ENCODE measurements at regions not wholly inside any gene's neighbourhood (a gene's known extent, or its start where the extent isn't known, plus 50 kb on each side); places are given as distances from the start of the nearest gene placed in this dataset.

DNA sequence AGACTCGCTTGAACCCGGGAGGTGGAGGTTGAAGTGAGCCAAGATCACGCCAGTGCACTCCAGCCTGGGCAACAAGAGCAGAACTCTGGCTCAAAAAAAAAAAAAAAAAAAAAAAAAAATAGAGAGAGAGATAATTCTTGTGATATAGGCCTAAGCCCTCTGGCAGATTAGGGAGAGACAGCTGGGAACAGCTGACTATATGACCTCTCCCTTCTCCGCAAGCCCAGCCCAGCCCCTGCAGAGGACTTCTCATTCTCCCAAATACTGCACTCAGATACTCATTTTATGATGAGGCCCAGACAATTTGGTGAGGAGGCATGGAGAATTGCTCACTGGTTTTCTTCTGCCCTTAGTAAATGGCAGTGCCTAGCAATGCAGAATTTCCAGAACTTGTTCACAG is 262.0 kb downstream of the HAUS1 start:
- H3K79me2 ChIP-seq (ENCODE audit: insufficient read depth, low read length), result no peaks in the 10 kb centered on the region
- H3K9me3 ChIP-seq (ENCODE audit: insufficient read depth, low read length, severe bottlenecking), result no peaks in the 10 kb centered on the region
- TF ChIP-seq EZH2 (IDR thresholded peaks at IDR 0.05; ENCODE audit: borderline replicate concordance, low read depth, low read length, severe bottlenecking), result no peak
- TF ChIP-seq, protein P1, sequence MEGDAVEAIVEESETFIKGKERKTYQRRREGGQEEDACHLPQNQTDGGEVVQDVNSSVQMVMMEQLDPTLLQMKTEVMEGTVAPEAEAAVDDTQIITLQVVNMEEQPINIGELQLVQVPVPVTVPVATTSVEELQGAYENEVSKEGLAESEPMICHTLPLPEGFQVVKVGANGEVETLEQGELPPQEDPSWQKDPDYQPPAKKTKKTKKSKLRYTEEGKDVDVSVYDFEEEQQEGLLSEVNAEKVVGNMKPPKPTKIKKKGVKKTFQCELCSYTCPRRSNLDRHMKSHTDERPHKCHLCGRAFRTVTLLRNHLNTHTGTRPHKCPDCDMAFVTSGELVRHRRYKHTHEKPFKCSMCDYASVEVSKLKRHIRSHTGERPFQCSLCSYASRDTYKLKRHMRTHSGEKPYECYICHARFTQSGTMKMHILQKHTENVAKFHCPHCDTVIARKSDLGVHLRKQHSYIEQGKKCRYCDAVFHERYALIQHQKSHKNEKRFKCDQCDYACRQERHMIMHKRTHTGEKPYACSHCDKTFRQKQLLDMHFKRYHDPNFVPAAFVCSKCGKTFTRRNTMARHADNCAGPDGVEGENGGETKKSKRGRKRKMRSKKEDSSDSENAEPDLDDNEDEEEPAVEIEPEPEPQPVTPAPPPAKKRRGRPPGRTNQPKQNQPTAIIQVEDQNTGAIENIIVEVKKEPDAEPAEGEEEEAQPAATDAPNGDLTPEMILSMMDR (IDR thresholded peaks at IDR 0.05; ENCODE audit: borderline replicate concordance, extremely low read depth, low read length, poor library complexity, severe bottlenecking), result no peak
- no peak overlapping the region for H3K4me3 ChIP-seq (ENCODE audit: low read depth in 1 of 2, low read length in 2 of 2)
- no peak overlapping the region for H3K9ac ChIP-seq (ENCODE audit: low read depth, low read length)
- H3K4me1 ChIP-seq (ENCODE audit: insufficient read depth, low read length), result no peaks in the 10 kb centered on the region
- DNase-seq, result no peak
- H4K20me1 ChIP-seq (ENCODE audit: insufficient read depth, low read length), result peaks cover 9% of the 10 kb centered on the region; the same call in 1 of the 2 replicates
- H3K27me3 ChIP-seq (ENCODE audit: insufficient read depth, low read length, poor library complexity), result no peaks in the 10 kb centered on the region
- H2AFZ ChIP-seq (ENCODE audit: low read depth, low read length), result no peak overlapping the region
- ATAC-seq (ENCODE audit: insufficient read depth, low read depth), result no peak
- no peak overlapping the region for H3K27ac ChIP-seq (ENCODE audit: low read length)
- H3K4me2 ChIP-seq (ENCODE audit: insufficient read depth, low read length), result no peak overlapping the region
- 0 out of 2 replicates have a peak, but pooled peaks cover 2% of the 10 kb centered on the region for H3K36me3 ChIP-seq (ENCODE audit: insufficient read depth, low read length)

DNA sequence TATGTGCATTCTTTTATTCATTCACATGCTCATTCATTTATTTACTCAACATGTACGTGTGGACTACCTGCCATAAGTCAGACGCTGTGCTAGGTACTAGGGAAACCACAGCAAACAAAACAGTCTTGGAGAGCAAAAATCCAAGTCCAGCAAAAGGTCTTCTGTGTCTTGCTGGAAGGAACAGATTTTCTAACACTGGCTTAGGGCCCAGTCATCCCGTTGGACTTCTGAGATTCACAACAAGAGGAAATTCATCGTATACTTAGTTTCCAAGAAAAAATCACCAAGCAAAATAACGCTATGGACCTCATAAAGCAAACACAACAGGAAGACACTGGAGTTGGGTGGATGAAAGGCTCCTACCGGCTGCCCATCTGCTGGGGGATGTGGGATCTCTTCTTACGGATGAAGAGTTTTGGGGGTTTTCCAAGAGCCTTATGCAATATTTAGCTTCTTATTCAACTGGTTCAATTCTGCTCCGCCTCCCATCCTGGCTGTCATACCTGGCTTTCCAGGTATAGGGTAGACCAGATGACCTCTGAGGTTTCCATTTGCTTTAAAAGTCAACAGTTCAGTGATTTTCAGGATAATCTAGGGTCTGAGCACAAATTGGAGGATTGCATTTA is 262.7 kb downstream of the HAUS1 start:
- no peak overlapping the region for H3K4me3 ChIP-seq (ENCODE audit: low read depth in 1 of 2, low read length in 2 of 2)
- H3K4me1 ChIP-seq (ENCODE audit: insufficient read depth, low read length), result no peaks in the 10 kb centered on the region
- H4K20me1 ChIP-seq (ENCODE audit: insufficient read depth, low read length), result peaks cover 10% of the 10 kb centered on the region; the same call in 1 of the 2 replicates
- H3K79me2 ChIP-seq (ENCODE audit: insufficient read depth, low read length), result no peaks in the 10 kb centered on the region
- 0 out of 2 replicates have a peak, but pooled peaks cover 2% of the 10 kb centered on the region for H3K36me3 ChIP-seq (ENCODE audit: insufficient read depth, low read length)
- no peak overlapping the region for H3K9ac ChIP-seq (ENCODE audit: low read depth, low read length)
- no peak overlapping the region for H3K4me2 ChIP-seq (ENCODE audit: insufficient read depth, low read length)
- H2AFZ ChIP-seq (ENCODE audit: low read depth, low read length), result no peak overlapping the region
- H3K27ac ChIP-seq (ENCODE audit: low read length), result no peak overlapping the region
- TF ChIP-seq, protein P1 (IDR thresholded peaks at IDR 0.05; ENCODE audit: borderline replicate concordance, extremely low read depth, low read length, poor library complexity, severe bottlenecking), result no peak
- no peak for TF ChIP-seq EZH2 (IDR thresholded peaks at IDR 0.05; ENCODE audit: borderline replicate concordance, low read depth, low read length, severe bottlenecking)
- no peaks in the 10 kb centered on the region for H3K9me3 ChIP-seq (ENCODE audit: insufficient read depth, low read length, severe bottlenecking)
- no peak for ATAC-seq (ENCODE audit: insufficient read depth, low read depth)
- H3K27me3 ChIP-seq (ENCODE audit: insufficient read depth, low read length, poor library complexity), result no peaks in the 10 kb centered on the region
- no peak for DNase-seq

DNA sequence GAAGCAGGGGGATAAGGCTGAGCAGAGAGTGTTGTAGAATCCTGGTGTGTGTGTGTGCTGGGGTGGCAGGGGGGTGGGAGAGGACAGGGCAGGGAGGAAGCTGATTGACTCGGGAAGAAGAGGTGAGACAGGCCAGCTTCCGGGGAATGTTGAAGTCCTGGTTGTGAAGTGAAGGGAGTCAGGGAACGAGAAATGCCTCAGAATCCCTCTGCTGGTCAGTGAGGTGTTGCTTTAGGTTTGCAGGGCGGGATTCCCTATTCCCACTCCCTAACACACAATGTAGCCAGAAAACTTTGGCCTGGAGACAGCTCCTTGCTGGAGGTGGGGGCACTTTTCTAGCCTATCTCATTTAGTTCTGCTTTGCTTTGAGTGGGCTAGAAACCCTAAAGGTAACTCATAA is 265.1 kb downstream of the HAUS1 start:
- H3K9ac ChIP-seq (ENCODE audit: low read depth, low read length), result no peak overlapping the region
- no peak overlapping the region for H2AFZ ChIP-seq (ENCODE audit: low read depth, low read length)
- no peak overlapping the region for H3K27ac ChIP-seq (ENCODE audit: low read length)
- no peaks in the 10 kb centered on the region for H3K27me3 ChIP-seq (ENCODE audit: insufficient read depth, low read length, poor library complexity)
- H3K4me3 ChIP-seq (ENCODE audit: low read depth in 1 of 2, low read length in 2 of 2), result no peak overlapping the region
- no peak for DNase-seq
- H3K9me3 ChIP-seq (ENCODE audit: insufficient read depth, low read length, severe bottlenecking), result no peaks in the 10 kb centered on the region
- no peaks in the 10 kb centered on the region for H3K36me3 ChIP-seq (ENCODE audit: insufficient read depth, low read length)
- H3K4me2 ChIP-seq (ENCODE audit: insufficient read depth, low read length), result no peak overlapping the region
- no peaks in the 10 kb centered on the region for H3K79me2 ChIP-seq (ENCODE audit: insufficient read depth, low read length)
- H4K20me1 ChIP-seq (ENCODE audit: insufficient read depth, low read length), result peaks cover 23% of the 10 kb centered on the region; the same call in 1 of the 2 replicates
- H3K4me1 ChIP-seq (ENCODE audit: insufficient read depth, low read length), result no peaks in the 10 kb centered on the region
- no peak for ATAC-seq (ENCODE audit: insufficient read depth, low read depth)
- TF ChIP-seq EZH2 (IDR thresholded peaks at IDR 0.05; ENCODE audit: borderline replicate concordance, low read depth, low read length, severe bottlenecking), result no peak
- TF ChIP-seq, protein P1 (IDR thresholded peaks at IDR 0.05; ENCODE audit: borderline replicate concordance, extremely low read depth, low read length, poor library complexity, severe bottlenecking), result no peak

All from DND-41 (cell line).